ENCODE measurements at regions not wholly inside any gene's neighbourhood (a gene's known extent, or its start where the extent isn't known, plus 50 kb on each side); places are given as distances from the start of the nearest gene placed in this dataset.

- TF ChIP-seq CTCF (IDR thresholded peaks at IDR 0.05; ENCODE audit: low read length) (no peak), EZH2 (optimal IDR thresholded peaks at IDR 0.05; ENCODE audit: low read depth, low read length) (no peak)
Observed at GRCh38 chr9:17856995-17857394, 278.1 kb downstream of the SH3GL2 start.

All from MM.1S (cell line).